Kidney tubule cell (primary cell): ENCODE measurements at regions not wholly inside any gene's neighbourhood (a gene's known extent, or its start where the extent isn't known, plus 50 kb on each side); places are given as distances from the start of the nearest gene placed in this dataset.
A peak's percentile ranks its signal among the peaks of the same experiment; 100 is the strongest.

Experiments
- DNase-seq: peaks from one replicate; pipeline ENCODE4 v3.0.0-alpha.2; 2018; ENCODE audit warnings: low spot score

- no peak for DNase-seq
These were observed 1899.9 kb downstream of the NCAM2 start for GRCh38 chr21:22898051-22898665.

DNA sequence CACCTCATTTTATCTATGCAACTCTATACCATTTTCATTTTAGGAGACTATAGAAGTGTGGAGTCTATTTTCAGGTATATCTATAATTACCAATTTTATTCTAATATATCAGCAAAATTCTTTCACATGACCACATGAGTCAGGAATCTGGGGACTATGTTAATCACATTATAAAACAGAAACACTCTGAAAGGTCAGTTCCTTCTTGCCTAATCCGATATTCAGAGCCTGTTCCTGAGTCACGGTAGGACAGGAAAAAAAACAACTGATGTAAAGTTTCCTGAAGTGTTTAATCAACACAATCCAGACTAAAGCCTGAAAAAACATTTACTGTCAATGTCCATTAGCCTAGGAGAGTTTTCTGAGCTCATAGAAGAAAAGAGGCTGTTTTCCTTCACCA is 1902.3 kb downstream of the NCAM2 start:
- peak; percentile 9 for DNase-seq

DNA sequence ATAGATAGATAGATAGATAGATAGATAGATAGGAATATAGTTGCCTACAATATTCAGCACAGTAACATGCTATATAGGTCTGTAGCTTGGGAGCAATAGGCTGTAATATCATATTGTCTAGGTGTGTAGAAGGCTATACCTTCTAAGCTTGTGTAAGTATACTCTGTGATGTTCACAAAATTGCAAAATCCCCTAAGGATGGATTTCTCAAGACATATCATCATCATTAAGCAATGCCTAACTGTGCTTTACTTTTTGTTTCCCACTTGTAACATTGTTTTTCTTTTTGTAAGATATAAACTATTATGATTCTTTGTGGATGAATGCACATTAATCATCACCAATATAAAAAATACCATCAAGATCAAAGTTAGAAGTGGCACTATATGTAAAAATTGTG is 1905.6 kb downstream of the NCAM2 start:
- no peak for DNase-seq

DNA sequence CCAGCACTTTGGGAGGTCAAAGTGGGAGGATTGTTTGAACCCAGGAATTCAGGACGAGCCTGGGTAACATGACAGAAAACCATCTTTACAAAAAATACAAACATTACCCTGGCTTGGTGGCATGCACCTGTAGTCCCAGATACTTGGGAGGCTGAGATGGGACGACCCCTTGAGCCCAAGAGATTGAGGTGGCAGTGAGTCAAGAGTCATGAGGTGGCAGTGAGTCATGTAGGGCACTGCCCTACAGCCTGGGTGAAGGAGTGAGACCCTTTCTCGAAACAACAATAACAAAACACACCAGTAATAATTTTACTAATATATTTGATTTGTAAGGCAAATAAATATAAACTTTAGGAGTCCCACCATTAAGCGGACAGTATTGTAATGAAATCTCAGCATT is 1906.2 kb downstream of the NCAM2 start:
- DNase-seq: no peak

- DNase-seq: no peak
These were observed 1926.8 kb downstream of the NCAM2 start for GRCh38 chr21:22925032-22925431.

- no peak for DNase-seq
These were observed 1929.3 kb downstream of the NCAM2 start for GRCh38 chr21:22927469-22927868.

GRCh38 chr21:22941779-22942490 is 1943.7 kb downstream of the NCAM2 start:
- no peak for DNase-seq

- DNase-seq: no peak
These were observed 1957.3 kb downstream of the NCAM2 start for GRCh38 chr21:22955559-22955958.

DNA sequence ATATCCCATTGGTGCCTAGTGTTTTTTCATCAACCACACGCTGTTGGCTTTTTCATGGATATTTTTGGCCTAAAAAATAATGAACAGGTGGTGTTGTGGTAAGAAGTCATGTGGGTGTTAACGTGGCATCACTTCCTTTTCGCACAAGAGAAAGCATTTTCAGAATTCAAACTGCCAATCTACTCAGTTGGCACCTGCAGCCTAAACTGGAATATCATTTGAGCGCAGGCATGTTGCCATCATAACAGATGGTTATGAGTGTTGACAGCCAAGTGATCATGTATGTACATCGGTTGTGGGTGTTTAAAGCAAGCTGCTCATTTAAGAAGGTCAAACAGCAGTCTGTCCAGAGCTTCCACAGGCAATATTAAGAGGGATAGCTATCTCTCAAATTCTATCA is 1963.0 kb downstream of the NCAM2 start:
- no peak for DNase-seq

GRCh38 chr21:22965455-22966135 is 1967.4 kb downstream of the NCAM2 start:
- no peak for DNase-seq

DNA sequence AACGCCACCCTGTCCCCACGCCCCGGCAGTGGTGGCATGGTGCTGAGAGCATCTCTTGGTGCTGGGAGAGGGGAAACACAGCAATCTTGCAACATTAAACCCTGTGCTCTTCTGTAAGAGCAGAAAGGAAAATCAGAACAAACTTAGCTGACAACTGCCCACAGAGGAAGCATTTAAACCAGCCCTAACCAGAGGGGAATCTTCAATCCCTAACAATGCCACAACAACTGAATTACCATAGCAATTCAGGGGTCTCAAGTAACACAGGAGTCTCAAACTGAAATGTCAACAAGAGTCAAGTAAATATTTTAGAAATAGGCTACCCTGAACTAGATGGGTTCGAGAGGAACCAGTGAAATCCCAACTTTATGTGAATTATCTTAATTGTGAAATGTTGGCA is 1983.6 kb downstream of the NCAM2 start:
- no peak for DNase-seq

- no peak for DNase-seq
These were observed 1994.9 kb downstream of the NCAM2 start for GRCh38 chr21:22993144-22993543.

DNA sequence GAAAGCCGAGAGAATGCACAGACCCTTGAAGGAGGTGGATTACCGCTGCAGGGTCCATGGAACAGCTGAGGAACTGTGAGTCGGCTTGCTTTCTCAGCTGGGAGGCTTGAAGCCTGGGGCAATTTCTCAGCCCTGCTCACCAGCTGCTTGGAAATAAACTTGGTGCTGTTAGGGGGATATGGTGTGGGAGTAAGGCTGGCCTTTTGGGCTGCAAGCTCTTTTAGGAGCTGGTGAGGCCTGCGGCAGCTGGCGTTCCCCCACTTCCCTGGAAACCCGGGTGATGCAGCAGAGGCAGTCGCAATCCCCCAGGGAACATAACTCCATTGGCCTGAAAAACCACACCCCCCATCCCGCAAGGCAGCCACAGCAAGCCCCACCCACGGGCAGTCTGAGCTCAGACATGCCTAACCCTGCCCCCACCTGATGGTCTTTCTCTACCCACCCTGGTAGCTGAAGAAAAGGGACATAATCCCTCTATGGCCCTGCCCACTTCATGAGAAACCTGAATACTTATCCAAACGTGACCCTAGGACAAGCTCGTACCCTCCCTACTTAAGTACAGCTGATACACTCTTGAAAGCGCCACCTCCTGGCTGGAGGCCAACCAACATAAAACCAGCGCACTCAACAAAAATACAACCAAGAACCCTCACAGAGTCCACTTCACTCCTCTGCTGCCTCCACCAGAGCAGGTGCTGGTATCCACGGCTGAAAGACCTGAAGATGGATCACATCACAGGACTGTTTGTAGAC is 1995.8 kb downstream of the NCAM2 start:
- DNase-seq: no peak

GRCh38 chr21:23003951-23004350 is 2005.7 kb downstream of the NCAM2 start:
- DNase-seq: no peak

DNA sequence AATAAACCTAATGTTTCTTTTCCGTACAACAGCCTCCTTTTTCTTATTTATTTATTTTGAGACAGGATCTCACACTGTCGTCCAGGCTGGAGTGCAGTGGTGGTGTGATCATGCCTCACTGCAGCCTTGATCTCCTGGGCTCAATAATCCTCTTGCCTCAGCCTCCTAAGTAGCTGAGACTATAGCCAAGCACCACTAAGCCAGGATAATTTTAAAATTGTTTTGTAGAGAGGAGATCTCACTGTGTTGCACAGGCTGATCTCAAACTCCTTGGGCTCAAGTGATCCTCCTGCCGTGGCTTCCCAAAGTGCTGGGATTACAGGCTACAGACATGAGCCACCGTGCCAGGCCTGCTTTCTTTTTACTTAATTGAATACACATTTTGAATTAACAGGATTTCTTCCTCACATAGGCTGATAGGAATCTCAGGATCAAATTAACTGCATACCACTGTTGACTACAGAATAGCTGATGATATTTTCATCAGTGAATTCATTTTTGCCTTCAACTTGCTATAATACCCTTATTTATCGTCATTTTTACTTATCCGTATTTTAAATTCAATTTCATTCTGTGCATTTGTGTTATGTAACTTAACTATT is 2010.5 kb downstream of the NCAM2 start:
- DNase-seq: no peak

- DNase-seq: no peak
These were observed 2011.2 kb downstream of the NCAM2 start for GRCh38 chr21:23009360-23009759.

GRCh38 chr21:23014021-23014420 is 2015.8 kb downstream of the NCAM2 start:
- DNase-seq: no peak

- no peak for DNase-seq
These were observed 2018.4 kb downstream of the NCAM2 start for GRCh38 chr21:23016617-23017016.

GRCh38 chr21:23017989-23018388 is 2019.8 kb downstream of the NCAM2 start:
- DNase-seq: no peak

GRCh38 chr21:23020969-23021368 is 2022.8 kb downstream of the NCAM2 start:
- no peak for DNase-seq

- DNase-seq: no peak
These were observed 2023.3 kb downstream of the NCAM2 start for GRCh38 chr21:23021481-23021880.

GRCh38 chr21:23026878-23027277 is 2028.7 kb downstream of the NCAM2 start:
- no peak for DNase-seq
